GM06990 (cell line): ENCODE measurements at regions not wholly inside any gene's neighbourhood (a gene's known extent, or its start where the extent isn't known, plus 50 kb on each side); places are given as distances from the start of the nearest gene placed in this dataset.

Source experiments
- DNase-seq: peaks from one replicate; pipeline ENCODE4 v3.0.0-alpha.2; 2011; ENCODE audit not compliant: insufficient read length; ENCODE audit errors: extremely low read depth
- H3K27me3 ChIP-seq: replicated peaks from 2 replicates; pipeline ENCODE4 v1.6.0; 2011; ENCODE audit warnings: low read length; ENCODE audit not compliant: control insufficient read depth, insufficient read depth
- H3K36me3 ChIP-seq: 2 replicates; pipeline ENCODE4 v1.5.1; 2011; ENCODE audit warnings: low read length; ENCODE audit not compliant: control insufficient read depth, insufficient read depth
- H3K4me3 ChIP-seq: replicated peaks from 2 replicates; pipeline ENCODE4 v1.5.1; 2011; ENCODE audit warnings: low read depth, mild to moderate bottlenecking, control low read depth, low read length
- TF ChIP-seq, protein P1 (sequence below): IDR thresholded peaks from 2 replicates; pipeline ENCODE4 v1.5.1; 2011; ENCODE audit warnings: low read length, control low read depth, mild to moderate bottlenecking, inconsistent platforms; ENCODE audit not compliant: insufficient read depth, poor library complexity, severe bottlenecking

GRCh38 chr6:140541288-140541687, 1166.8 kb upstream of the CITED2 start:
- no peak overlapping the region for H3K4me3 ChIP-seq
- DNase-seq: no peak
- H3K36me3 ChIP-seq: no peaks in the 10 kb centered on the region
- no peaks in the 10 kb centered on the region for H3K27me3 ChIP-seq
- TF ChIP-seq, protein P1, sequence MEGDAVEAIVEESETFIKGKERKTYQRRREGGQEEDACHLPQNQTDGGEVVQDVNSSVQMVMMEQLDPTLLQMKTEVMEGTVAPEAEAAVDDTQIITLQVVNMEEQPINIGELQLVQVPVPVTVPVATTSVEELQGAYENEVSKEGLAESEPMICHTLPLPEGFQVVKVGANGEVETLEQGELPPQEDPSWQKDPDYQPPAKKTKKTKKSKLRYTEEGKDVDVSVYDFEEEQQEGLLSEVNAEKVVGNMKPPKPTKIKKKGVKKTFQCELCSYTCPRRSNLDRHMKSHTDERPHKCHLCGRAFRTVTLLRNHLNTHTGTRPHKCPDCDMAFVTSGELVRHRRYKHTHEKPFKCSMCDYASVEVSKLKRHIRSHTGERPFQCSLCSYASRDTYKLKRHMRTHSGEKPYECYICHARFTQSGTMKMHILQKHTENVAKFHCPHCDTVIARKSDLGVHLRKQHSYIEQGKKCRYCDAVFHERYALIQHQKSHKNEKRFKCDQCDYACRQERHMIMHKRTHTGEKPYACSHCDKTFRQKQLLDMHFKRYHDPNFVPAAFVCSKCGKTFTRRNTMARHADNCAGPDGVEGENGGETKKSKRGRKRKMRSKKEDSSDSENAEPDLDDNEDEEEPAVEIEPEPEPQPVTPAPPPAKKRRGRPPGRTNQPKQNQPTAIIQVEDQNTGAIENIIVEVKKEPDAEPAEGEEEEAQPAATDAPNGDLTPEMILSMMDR: no peak

DNA sequence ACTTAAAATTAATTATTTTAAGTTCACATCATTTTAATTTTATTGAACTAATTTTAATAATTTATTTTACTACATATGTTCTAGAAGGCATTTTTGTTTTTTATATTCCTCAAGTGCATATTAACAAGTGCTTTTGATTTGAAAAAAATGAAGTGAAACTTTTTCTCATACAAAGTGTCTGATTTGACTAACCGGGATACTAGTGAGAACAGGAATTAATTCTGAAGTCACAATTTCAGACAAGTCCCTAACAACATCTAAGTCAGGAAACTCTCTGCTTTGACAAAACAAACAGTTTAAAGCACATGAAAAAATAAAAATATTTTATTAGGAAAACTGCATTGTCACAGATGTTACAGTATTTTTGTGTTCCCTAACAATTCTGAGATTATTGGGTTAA, 1166.3 kb upstream of the CITED2 start:
- TF ChIP-seq, protein P1: no peak
- no peak for DNase-seq

DNA sequence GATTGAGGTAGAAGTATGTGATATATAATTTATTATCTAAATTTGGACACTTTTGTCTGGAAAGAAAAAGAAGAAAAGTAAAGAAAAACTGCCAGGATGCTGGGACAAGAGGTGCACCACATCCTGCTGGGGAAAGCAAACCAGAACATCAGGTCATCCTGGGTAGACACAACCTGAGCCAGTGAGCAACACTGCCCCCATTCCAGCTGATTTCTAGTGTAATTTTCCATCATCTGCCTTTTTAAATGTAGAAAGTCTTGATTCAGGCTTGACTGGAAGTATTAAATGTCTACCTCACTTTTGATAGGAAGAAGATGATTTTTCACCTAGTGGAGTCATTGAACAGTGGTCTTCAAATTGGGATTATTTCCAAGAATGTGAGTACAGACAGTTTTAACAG, 1164.5 kb upstream of the CITED2 start:
- DNase-seq: no peak
- Histone ChIP-seq H3K27me3 (no peaks in the 10 kb centered on the region), H3K4me3 (no peak overlapping the region), H3K36me3 (no peaks in the 10 kb centered on the region)
- TF ChIP-seq, protein P1: no peak

More for the DNA sequence above, 1166.3 kb upstream of the CITED2 start:
- H3K4me3 ChIP-seq: no peak overlapping the region
- no peaks in the 10 kb centered on the region for H3K36me3 ChIP-seq
- no peaks in the 10 kb centered on the region for H3K27me3 ChIP-seq

DNA sequence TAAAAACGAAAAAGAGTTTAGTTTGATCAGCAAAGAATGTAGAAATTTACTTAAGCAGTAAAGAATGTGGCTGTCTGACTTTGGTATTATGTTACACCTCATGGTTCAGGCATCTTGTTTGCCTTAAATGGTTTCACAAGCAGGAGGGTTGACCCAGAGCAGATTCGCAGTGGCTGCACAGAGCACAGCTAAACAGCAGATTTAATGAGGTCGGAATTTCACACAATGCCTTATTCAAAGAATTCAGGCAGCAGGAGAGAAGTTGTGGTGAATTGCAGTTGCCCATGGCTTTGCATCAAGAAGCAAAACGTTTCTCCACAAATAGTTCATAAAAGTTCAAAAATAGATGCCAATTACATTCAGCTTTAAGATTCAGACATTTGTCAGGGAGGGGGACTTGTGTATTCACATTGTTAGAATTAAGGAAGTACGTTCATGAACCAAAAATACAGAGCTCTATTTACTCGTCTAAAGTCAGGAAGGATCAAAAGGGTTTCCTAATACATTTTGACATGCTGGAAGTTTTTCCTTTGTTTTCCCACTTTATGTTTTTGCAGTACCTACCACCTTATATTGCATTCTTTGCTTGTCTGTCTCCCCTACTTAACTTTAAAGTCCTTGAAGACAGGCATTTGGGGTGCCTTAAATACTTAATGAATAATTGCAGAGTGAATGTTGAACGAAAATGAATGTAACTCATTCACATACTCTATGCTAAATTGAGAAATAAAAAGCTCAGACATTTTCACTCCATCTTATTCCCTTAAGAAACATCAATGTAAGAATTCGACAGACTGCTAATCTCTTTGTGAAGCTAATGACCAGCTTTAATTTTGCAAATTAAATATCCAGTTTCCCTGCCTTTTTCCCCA, 1163.6 kb upstream of the CITED2 start:
- Histone ChIP-seq H3K36me3 (no peaks in the 10 kb centered on the region), H3K4me3 (no peak overlapping the region), H3K27me3 (no peaks in the 10 kb centered on the region)
- TF ChIP-seq, protein P1: no peak
- DNase-seq: no peak

DNA sequence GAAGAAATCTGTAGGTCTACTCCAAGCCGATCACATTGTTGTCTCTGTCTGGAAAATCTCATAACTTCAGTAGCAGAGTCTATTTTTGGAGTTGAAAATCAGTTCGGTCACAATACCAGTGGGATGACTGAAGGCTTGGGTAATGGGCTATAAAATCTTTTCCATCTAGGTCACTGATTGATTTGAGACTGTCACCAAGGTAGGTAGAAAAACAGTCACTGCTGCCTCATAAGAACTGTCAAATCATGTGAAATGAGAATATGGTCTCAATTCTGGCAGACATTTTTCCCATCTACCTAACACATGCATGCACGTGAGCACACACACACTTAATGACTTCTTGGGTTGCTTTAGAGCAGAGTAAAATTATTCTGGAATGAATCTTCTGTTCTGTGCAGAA, 1162.8 kb upstream of the CITED2 start:
- Histone ChIP-seq H3K36me3 (no peaks in the 10 kb centered on the region), H3K4me3 (no peak overlapping the region), H3K27me3 (no peaks in the 10 kb centered on the region)
- no peak for DNase-seq
- TF ChIP-seq, protein P1: no peak

GRCh38 chr6:140535511-140535910, 1161.1 kb upstream of the CITED2 start:
- DNase-seq: no peak
- no peak overlapping the region for H3K4me3 ChIP-seq
- H3K36me3 ChIP-seq: no peaks in the 10 kb centered on the region
- TF ChIP-seq, protein P1: no peak
- no peaks in the 10 kb centered on the region for H3K27me3 ChIP-seq
